Fibroblast of villous mesenchyme (primary cell): ENCODE measurements at regions not wholly inside any gene's neighbourhood (a gene's known extent, or its start where the extent isn't known, plus 50 kb on each side); places are given as distances from the start of the nearest gene placed in this dataset.

Experiments used
- DNase-seq: peaks from one replicate; pipeline ENCODE4 v3.0.0-alpha.2; 2010; ENCODE audit warnings: low read depth
- H3K4me3 ChIP-seq: 2 replicates; pipeline ENCODE4 v1.5.1; 2011; ENCODE audit warnings: low read depth, mild to moderate bottlenecking, low read length
- CTCF ChIP-seq: IDR thresholded peaks from 2 replicates; pipeline ENCODE4 v1.5.1; 2012; ENCODE audit warnings: low read depth, mild to moderate bottlenecking, low read length; ENCODE audit not compliant: insufficient read depth

- TF ChIP-seq CTCF: no peak
- H3K4me3 ChIP-seq: no peak overlapping the region
- DNase-seq: no peak
These were observed 508.5 kb upstream of the SLIT2 start for GRCh38 chr4:19743115-19743638.

- peak overlapping the region; percentile 17 for H3K4me3 ChIP-seq
- DNase-seq: peak; percentile 90
- TF ChIP-seq CTCF: no peak
These were observed 512.5 kb upstream of the SLIT2 start for GRCh38 chr4:19739101-19739651.

- no peak for TF ChIP-seq CTCF
- H3K4me3 ChIP-seq: no peak overlapping the region
- no peak for DNase-seq
These were observed 514.5 kb upstream of the SLIT2 start for GRCh38 chr4:19736968-19737756.

GRCh38 chr4:19735012-19735411 lies 516.7 kb upstream of the SLIT2 start:
- DNase-seq: peak; percentile 84
- TF ChIP-seq CTCF: no peak

GRCh38 chr4:19729886-19730651 lies 521.6 kb upstream of the SLIT2 start:
- H3K4me3 ChIP-seq: no peak overlapping the region

More at GRCh38 chr4:19735012-19735411, 516.7 kb upstream of the SLIT2 start:
- peak overlapping the region; percentile 2 for H3K4me3 ChIP-seq

More at GRCh38 chr4:19729886-19730651, 521.6 kb upstream of the SLIT2 start:
- peak; percentile 41 for DNase-seq
- TF ChIP-seq CTCF: no peak
